ENCODE measurements at regions not wholly inside any gene's neighbourhood (a gene's known extent, or its start where the extent isn't known, plus 50 kb on each side); places are given as distances from the start of the nearest gene placed in this dataset.

DNA sequence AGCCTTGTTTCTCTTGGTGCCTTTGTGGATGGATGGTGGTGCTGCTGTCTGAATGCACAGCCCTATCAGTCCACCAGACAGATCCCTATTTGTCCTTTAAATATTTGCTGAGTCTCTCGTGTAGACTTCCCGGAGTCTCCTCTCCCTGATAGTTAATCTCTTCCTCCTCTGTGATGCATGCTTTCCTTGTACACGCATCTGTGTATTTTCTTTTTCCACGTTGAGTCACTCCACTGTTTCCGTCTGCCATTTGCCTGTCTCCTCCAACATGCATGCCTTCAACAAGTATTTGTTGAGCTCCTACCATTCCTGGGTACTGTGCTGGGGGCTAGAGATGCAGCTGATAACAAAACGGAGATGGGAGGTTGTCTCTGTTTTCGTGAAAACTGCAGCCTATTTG lies 282.6 kb downstream of the HAPSTR1 start:
- no peak for DNase-seq (ENCODE audit: low read depth)
- TF ChIP-seq, protein P1, sequence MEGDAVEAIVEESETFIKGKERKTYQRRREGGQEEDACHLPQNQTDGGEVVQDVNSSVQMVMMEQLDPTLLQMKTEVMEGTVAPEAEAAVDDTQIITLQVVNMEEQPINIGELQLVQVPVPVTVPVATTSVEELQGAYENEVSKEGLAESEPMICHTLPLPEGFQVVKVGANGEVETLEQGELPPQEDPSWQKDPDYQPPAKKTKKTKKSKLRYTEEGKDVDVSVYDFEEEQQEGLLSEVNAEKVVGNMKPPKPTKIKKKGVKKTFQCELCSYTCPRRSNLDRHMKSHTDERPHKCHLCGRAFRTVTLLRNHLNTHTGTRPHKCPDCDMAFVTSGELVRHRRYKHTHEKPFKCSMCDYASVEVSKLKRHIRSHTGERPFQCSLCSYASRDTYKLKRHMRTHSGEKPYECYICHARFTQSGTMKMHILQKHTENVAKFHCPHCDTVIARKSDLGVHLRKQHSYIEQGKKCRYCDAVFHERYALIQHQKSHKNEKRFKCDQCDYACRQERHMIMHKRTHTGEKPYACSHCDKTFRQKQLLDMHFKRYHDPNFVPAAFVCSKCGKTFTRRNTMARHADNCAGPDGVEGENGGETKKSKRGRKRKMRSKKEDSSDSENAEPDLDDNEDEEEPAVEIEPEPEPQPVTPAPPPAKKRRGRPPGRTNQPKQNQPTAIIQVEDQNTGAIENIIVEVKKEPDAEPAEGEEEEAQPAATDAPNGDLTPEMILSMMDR (IDR thresholded peaks at IDR 0.05; ENCODE audit: low read depth, low read length, missing control alignments): no peak
- no peak overlapping the region for H3K4me3 ChIP-seq (ENCODE audit: low read depth, low read length)

DNA sequence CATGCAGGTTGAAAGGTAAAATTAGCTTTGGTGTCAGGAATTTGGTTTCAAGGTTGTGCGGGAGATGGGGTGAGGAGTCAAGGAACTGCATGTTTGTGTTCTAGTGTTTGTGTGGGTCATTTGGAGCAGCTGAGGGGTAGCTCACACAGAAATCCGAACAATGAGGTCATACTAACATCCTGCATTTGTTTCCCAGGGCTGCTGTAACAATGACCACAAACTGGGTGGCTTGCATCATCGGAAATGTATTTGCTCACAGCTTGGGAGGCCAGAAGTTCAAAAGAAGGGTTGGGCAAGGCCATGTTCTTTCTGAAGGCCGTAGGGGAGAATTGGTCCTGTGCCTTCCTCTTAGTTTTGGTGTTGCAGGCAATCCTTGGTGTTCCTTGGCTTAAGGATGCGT lies 287.4 kb downstream of the HAPSTR1 start:
- no peak overlapping the region for H3K4me3 ChIP-seq (ENCODE audit: low read depth, low read length)
- TF ChIP-seq, protein P1 (IDR thresholded peaks at IDR 0.05; ENCODE audit: low read depth, low read length, missing control alignments): no peak
- no peak for DNase-seq (ENCODE audit: low read depth)

DNA sequence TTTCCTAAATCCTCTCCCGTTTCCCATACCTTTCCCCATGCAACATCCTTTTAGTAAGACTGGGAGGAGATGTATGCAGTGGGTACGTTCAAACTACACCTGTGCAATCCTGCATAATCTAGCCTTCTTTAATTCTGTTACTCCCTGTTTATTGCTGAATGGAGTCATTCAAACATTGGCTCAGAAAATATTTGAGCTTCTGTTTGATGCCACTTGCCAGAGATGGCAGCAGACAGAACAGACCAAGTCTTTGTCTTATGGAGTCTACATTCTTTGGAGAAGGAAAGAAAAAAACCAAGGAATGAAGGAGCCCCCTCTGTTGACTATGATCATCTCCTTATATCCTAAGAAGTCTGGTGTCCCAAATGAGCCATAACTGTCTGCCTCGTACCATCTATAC lies 288.8 kb downstream of the HAPSTR1 start:
- DNase-seq (ENCODE audit: low read depth): no peak
- TF ChIP-seq, protein P1 (IDR thresholded peaks at IDR 0.05; ENCODE audit: low read depth, low read length, missing control alignments): no peak
- H3K4me3 ChIP-seq (ENCODE audit: low read depth, low read length): no peak overlapping the region

DNA sequence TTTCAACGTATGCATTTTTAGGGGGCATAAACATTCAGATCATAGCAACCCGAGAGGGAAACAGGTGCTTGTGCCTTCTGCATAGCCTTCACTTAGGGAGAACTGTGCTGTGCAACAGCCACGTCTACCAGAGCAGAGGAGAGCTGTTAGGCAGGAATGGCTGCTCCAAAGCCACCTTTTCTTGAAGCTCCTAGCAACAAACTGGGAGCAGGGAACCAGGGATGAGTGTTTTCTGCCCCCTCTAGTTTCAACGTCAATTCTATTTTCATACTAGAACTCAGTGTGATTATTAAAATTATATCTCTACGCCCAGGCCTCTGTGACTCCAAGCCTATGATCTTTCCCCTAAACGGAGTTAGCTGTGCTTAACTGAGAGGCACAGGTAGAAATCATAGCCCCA lies 290.0 kb downstream of the HAPSTR1 start:
- DNase-seq (ENCODE audit: low read depth): no peak
- no peak overlapping the region for H3K4me3 ChIP-seq (ENCODE audit: low read depth, low read length)
- TF ChIP-seq, protein P1 (IDR thresholded peaks at IDR 0.05; ENCODE audit: low read depth, low read length, missing control alignments): no peak

DNA sequence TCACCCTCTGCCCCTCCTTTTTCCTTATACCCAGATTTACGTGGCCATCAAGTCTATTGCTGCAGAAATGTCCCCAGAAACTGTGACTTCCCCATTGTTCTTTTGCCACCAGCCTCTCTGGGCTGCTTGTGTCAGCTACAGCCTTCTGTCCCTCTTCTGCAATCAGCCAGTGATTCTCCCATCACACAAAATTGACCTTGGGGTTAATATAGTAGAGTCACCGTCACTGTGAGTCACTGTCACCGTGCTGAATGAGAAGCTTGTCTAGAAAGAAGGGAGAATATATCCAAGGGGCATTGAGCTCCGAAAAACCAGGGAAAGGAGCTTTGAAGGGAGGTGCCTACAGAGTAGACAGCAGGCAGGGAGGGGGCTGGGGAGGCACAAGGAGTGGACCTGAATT lies 290.5 kb downstream of the HAPSTR1 start:
- no peak overlapping the region for H3K4me3 ChIP-seq (ENCODE audit: low read depth, low read length)
- TF ChIP-seq, protein P1 (IDR thresholded peaks at IDR 0.05; ENCODE audit: low read depth, low read length, missing control alignments): no peak
- no peak for DNase-seq (ENCODE audit: low read depth)

DNA sequence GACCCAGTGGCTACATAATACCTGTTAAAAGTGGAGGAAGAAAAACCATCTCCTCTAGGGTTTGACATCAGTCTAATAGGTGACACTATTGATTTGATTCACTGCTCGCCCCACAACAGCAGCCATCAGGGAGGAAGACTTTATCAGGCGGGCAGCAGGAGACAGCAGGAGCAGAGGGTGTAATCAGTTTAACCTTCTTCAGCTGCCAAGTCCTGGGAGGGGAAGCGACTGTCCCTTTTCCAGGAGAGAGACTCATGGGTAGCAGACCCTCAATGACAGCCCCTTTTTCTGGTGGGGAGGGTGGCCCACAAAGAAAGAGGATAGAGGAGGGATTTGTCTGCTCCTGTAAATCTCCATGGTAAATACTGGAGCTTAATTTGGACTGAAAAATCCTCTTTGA lies 291.8 kb downstream of the HAPSTR1 start:
- DNase-seq (ENCODE audit: low read depth): no peak
- TF ChIP-seq, protein P1 (IDR thresholded peaks at IDR 0.05; ENCODE audit: low read depth, low read length, missing control alignments): no peak

DNA sequence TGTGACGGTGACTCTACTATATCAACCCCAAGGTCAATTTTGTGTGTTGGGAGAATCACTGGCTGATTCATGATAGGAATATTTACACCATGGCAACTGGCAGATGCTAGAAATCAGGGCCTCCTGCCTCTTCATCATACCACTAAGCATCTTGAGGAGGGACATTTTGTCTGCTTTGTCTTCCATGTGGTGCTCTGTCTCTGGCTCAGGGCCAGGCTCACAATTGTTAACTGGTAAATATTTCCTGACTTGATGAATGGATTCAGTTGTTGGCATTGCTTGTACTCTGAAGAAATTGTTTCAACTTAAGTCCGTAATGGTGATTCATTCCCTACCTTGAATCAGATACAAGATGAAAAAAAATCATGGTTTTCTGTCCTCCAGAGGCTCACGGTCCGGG lies 292.7 kb downstream of the HAPSTR1 start:
- no peak for DNase-seq (ENCODE audit: low read depth)
- no peak overlapping the region for H3K4me3 ChIP-seq (ENCODE audit: low read depth, low read length)
- TF ChIP-seq, protein P1 (IDR thresholded peaks at IDR 0.05; ENCODE audit: low read depth, low read length, missing control alignments): no peak

More for the DNA sequence above, 291.8 kb downstream of the HAPSTR1 start:
- no peak overlapping the region for H3K4me3 ChIP-seq (ENCODE audit: low read depth, low read length)

All from GM12864 (cell line).